ENCODE measurements at regions not wholly inside any gene's neighbourhood (a gene's known extent, or its start where the extent isn't known, plus 50 kb on each side); places are given as distances from the start of the nearest gene placed in this dataset.
"Not testable (repeated sequence)": the region's sequence is repeated elsewhere in the genome, so short reads cannot be mapped to it uniquely, and the experiment has no call there.

DNA sequence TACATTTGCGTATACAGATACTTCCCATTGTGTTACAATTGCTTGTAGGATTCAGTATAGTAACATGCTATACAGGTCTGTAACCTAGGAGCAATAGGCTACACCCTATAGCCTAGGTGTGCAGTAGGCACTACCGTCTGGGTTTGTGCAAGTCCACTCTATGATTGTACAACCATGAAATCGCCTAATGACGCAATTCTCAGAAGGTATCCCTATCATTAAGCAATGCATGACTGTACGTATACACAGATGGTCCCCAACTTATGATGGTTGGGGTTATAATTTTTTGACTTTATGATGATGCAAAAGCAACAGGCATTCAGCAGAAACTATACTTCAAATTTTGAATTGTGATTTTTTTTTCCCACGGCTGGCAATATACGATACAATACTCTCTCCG is 458.2 kb upstream of the NOX3 start:
- DNase-seq (ENCODE audit: low spot score): no peak

DNA sequence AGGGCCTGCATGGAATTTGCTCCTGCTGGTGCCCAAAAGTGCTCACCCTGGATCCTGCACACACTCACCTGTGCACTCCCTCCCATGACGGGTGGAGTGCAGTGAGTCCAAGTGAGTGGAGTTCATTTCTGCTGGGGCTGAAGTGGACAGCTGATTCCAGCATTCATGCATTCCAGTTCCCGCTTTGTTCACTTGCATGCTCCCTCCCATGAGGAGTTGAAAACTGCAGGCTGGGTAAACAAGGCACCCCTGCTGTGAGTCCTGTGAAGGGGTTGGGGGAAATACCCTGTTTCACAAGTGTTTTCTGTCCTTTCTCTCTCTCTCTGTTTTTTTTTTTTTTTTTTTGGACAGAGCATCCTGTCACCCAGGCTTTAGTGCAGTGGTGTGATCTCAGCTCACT is 454.1 kb upstream of the NOX3 start:
- DNase-seq (ENCODE audit: low spot score): no peak

DNA sequence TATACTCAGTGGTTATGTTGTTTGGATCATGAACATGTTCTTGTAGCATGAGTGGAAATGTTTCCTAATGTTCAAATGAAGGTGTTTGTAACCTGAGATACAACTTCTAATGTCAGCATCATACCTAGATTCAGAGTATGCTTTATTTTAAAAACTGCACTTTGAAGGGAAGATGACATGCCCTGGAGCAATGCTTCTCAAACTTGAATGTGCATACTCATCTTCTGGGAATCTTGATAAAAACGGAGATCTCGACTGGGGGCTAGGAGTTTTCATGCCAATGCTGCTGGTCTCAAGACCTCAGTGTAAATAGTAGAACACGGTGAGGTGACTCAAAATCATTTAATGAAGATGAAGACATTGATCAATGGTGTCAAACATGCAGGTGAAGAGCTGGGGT is 440.0 kb upstream of the NOX3 start:
- no peak for DNase-seq (ENCODE audit: low spot score)

DNA sequence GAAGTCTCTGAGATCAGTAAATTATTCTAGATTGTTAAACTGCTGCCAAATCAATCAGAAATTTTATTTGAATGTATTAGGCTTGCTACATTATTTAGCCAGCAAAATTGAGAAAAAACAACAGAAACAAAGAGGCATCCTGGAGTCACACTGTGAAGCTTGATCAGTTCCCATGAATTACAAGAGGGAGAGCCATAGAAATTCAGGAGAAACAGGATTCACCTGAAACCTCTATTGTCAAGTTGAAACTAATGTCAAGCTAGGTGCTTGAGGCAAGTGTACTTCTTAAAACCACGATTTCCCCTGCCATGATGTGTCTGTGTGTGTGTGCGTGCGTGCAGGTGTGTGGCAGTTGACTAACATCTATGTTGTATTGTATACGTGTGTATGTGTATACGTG is 439.1 kb upstream of the NOX3 start:
- no peak for DNase-seq (ENCODE audit: low spot score)

DNA sequence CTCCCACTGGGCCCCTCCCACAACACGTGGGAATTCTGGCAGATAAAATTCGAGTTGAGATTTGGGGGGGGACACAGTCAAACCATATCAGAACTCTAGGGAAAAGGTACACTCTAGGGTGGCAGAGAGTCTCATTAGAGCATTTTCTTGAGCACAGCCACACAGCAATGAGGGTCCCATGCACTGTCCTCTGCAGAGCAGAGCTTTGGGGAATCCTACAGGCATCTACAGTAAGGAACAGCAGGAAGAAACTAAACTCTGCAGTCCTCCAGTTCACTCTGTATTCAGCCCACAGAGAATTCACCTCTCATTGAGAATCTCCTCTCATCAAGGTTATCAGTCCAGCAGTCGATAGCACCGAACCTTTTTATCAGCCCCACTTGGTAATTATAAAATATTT is 438.6 kb upstream of the NOX3 start:
- DNase-seq (ENCODE audit: low spot score): no peak

DNA sequence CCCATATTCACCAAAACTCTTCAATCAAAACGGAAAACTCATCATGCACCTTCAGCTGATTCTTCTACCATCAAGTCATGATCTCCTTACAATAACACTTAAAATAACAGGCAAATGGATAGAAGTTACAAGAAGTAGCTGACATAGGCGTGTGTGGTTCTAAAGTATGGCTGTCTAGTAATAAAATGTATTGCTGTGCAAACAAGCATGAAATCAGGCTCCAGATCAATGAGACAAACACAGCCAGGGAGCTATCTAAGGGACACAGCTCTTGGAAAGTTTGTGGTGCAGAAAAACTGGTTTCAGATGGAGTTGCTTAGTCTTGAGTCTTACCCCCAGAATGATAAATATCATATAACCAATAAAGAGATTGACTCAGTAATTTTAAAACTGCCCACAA is 434.8 kb upstream of the NOX3 start:
- DNase-seq (ENCODE audit: low spot score): no peak

DNA sequence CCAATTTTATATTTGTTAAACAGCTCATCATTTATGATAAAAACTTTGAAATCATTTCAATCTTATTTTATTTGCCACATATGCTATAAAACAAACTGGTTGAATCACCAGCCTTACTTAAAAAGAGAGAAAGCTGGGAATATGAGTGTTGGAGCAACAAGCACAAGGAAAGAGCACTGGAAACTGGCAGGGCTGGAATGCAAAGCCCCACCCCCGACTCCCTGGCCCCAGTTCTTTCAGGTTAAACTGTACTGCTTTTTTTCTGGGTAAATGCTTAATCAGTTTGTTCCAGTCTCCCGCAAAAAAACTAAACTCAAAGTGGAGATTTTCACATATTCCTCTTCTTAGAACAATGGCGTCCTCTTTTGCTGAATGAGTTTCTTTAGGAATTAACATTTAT is 433.8 kb upstream of the NOX3 start:
- no peak for DNase-seq (ENCODE audit: low spot score)

DNA sequence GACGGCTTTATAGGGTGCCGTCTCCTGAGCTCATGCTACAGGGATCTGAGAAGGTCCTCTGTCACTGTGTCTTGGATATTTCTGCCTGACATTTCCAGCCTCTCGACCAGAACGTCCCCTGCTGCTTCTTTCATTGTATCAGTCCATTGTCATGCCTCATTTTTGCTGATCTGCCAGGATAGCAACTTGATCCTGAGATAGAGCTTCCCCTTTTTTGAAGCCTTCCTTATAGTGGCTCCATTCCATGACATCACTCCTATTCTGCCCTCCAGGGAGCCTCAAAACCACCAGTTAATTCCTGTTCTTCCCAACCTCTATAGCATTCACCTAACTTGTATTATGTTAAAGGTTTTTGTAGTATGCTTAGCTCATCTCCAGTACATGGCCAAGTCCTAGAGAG is 431.8 kb upstream of the NOX3 start:
- DNase-seq (ENCODE audit: low spot score): no peak

DNA sequence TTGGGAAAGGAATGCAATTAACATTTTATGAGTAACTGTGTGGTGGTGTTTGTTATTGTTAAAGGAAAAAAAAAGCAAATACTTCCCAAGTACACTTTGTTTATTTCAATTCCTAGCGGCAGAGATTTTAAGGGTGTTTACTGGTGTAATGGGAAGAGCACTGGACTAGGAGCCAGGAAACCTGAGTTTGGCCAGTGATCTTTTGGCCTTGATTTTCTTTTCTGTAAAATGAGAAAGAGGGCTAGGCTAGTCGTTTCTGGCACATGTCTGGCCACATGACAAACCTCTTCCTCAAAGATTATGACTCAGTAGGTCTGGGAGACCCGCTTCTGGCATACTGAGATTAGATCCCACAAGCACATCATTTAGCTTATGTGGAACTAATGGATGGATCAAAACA is 428.1 kb upstream of the NOX3 start:
- no peak for DNase-seq (ENCODE audit: low spot score)

DNA sequence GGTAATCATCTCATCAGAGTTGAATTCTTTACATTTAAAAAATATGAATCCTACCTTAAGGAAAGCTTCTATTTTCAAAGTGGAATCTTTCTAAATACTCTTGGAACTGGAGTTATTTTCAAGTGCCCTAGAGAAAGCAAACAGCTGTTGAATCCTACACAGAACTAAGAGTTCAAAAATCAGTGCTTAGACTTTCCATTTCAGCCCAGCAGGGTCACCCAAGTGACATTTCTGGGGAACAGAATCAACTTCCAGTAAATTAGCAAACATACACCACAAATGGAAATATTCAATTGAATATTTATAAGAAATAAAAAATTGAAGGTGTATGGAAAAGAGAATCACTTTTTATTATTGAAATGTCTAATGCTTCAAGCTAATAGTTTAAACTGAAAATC is 427.7 kb upstream of the NOX3 start:
- DNase-seq (ENCODE audit: low spot score): no peak

DNA sequence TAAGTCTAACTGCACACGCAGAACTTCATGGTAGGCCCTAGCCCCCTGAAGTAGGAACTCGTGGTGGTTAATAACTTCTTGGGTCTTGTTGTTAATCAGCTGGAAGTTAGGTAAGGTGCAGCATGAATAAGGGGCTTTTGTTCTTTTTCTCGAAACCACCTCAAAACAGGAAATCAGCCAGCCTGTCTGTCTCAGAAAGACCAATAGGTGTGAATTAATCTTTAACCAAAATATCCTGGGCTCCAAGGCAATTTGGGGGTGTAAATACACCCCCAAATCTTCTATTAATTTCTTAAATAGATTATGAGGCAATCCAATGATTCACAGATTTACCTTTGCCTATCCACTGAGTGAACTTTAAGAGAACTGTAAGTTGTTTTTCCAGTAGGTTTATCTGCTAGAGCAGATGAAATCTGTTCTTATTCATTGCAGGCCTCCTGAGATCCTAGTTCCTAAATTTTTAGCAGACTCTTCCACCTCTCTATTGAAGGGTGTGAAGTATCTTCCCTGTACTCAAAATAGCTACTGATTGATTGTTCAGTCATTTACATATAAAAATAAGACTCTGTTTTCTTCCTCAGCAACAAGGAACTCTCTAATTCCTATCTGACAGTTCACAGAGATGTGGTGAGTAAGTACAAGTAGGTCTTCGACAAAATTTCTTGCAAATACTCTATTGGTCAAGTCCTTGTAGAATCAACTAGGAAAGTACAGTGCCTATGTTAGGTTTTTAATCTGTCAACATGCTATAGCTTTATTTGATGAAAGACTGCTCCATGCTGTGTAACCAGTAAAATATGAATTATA is 427.1 kb upstream of the NOX3 start:
- DNase-seq (ENCODE audit: low spot score): no peak

DNA sequence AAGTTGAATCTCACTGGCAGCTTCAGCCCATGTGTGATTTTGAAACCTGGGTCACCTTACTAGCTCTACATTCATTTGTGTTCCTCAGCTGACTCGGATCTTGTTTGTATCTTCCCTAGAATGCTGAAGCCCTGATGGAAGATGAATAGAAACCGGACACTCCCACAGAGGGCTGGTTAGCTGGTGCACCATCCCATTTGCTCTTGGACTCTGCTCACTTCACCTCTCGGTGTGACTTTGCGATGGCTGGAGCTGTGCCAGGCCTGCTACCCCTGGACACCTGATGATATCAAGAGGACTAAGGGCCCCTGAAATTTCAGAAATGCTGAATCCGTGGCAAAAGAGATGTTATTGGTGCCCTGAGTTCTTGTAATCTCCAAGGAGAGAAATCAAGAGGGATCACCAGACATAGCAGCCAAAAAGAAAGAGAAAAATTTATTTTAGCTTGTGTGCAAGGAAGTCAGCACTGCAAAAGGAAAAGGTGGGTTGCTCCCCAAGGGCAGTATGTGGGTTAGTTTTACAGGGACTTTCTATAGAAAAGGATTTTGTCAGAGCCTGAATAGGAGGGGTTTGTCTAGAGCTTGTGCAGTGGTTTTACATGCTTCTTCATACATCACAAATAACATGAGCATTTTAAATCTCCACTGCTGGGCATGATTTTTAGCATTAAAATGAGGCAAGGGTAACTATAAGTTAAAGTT is 426.3 kb upstream of the NOX3 start:
- no peak for DNase-seq (ENCODE audit: low spot score)

DNA sequence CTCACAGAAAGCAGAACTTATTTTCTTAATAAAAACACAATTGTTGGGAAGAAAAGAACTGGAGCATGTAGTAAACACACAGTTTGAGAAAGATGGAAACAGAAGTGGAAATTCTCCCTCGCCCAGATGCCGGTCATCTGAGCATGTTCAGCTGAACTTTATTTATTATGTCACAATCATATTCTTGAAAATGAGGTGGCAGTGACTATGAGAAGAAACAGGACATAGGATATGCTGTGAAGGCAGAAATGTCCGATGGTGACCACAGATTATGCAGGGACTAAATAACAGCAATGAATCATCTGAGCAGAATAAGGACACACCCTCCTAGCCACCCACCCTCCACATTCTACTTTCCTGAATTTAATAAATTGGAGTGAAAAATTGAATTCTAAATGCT is 425.3 kb upstream of the NOX3 start:
- no peak for DNase-seq (ENCODE audit: low spot score)

DNA sequence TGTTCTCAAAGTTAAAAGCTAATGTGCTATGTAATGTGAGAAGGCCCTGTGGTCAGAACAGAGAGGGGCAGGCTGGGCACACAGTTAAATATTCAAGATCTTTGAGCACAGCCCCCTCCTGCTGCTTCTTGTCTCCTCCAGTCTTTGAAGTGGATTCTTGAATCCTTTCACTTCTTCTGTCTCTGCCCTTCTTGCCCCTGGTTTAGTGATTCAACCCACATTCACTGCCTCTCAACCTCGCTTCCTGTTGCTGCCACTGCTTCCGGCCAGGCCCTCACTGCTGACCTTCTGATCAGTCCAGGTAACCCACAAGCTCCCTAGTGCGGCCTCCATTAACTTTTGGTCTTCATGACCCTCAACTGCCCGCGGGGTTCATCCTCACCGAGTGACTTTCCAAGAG is 417.3 kb upstream of the NOX3 start:
- no peak for DNase-seq (ENCODE audit: low spot score)

DNA sequence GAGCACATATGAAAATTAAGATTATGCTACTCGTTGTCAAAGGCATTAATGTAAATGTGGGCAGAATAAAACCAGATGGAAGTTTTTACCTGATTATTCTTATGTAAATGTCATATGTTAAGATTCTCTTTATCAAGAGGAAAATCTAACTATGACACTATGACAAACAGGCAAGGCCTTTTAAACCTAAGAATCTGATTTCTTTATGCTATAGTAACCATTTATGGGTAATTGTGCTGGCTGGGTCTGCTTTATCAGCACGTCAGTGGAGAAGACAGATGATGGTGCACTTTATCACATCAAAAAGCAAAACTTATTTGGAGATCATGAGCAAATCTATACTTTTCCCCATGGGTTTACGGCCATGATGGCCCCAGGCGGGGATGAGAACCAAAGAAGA is 412.0 kb upstream of the NOX3 start:
- DNase-seq (ENCODE audit: low spot score): no peak

DNA sequence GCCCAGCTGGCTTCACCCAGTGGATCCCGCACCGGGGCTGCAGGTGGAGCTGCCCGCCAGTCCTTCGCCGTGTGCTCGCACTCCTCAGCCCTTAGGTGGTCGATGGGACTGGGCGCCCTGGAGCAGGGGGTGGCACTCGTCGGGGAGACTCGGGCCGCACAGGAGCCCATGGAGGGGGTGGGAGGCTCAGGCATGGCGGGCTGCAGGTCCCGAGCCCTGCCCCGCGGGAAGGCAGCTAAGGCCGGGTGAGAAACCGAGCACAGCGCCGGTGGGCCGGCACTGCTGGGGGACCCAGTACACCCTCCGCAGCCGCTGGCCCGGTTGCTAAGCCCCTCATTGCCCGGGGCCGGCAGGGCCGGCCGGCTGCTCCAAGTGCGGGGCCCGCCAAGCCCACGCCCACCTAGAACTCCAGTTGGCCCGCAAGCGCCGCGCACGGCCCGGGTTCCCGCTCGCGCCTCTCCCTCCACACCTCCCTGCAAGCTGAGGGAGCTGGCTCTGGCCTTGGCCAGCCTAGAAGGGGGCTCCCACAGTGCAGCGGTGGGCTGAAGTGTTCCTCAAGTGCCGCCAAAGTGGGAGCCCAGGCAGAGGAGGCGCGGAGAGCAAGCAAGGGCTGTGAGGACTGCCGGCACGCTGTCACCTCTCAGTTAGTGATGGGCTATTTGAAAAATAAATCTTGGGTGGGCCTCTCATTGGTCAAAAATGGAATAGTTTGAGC is 411.2 kb upstream of the NOX3 start:
- not testable (repeated sequence) for DNase-seq (ENCODE audit: low spot score)

DNA sequence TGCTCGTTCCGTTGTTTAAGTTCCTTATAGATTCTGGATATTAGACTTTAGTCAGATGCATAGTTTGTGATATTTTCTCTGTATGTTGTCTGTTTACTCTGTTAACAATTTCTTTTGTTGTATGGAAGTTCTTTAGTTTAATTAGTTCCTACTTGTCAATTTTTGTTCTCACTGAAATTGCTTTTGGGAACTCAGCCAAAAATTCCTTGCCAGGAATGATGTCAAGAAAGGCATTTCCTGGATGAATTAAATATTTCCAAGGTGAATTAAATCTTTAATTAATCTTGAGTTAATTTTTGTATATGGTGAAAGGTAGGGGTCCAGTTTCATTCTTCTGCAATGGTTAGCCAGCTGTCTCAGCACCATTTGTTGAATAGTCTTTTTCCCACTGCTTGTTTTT is 406.2 kb upstream of the NOX3 start:
- no peak for DNase-seq (ENCODE audit: low spot score)

DNA sequence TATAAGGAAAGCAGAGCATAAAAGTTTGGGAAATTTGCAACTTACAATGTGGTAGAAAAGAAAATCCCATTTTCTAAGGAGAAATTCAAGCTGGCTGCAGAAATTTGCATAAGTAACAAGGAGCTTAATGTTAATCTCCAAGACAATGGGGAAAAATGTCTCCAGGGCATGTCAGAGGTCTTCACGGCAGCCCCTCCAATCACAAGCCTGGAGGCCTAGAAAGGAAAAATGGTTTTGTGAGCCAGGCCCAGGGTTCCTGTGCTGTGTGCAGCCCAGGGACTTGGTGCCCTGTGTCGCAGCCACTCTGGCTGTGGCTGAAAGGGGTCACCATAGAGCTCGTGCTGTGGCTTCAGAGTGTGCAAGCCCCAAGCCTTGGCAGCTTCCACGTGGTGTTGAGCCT is 403.3 kb upstream of the NOX3 start:
- not testable (repeated sequence) for DNase-seq (ENCODE audit: low spot score)

DNA sequence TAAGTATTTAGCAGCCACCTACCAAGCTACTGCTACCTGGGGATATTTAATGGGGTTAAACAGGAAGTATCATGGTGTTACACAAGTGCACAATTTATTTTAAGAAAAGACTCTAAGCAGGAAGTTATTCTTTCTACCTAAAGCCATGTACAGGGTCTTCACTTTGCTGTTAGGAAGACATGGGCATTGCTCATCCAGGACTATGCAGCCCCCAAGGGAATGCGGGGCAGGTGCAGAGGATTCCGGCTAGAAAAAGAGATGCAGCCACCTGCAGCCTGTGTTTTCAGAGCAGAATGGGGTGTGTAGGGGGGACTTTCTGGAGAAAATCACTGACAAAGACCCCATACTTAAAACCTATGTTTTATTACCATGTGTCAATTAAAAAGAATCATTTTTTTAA is 399.1 kb upstream of the NOX3 start:
- no peak for DNase-seq (ENCODE audit: low spot score)

DNA sequence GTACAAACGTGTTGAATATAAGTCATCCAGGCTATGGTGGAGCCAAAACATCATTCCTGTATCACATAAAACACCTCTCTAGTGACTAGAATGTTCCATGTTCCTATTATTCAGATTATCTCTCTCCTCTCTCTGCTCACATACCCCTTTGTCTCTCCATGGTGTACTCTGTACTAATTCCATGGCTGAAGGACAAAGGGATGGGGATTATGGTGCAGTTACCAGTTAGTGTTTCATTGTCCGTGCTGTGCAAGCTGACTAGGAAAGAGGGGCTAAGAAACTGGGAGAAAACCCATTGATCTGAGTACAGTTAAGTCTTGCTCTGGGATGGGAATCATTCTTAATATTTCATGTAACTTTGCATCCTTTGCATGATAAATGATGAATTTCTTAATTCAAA is 397.4 kb upstream of the NOX3 start:
- DNase-seq (ENCODE audit: low spot score): no peak

DNA sequence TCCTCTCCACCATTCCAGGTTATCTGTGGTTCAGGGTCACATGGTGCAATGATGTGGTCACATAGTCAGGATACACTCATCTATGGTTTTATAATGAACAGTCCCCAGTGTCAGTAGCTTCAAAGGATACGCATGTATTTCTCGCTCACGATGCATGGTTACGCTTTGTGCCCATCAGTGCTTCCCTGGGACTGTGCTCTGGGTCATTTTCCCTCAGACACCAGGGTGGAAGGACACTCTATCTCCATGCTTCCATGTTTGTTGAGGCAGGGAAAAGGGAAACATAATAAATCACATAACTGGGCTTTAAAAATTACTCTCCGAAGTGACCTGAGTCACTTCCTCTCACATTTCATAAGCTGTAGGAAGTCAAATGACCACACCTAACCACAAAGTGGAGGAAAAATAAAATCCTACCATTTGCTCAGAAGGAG is 394.8 kb upstream of the NOX3 start:
- no peak for DNase-seq (ENCODE audit: low spot score)

DNA sequence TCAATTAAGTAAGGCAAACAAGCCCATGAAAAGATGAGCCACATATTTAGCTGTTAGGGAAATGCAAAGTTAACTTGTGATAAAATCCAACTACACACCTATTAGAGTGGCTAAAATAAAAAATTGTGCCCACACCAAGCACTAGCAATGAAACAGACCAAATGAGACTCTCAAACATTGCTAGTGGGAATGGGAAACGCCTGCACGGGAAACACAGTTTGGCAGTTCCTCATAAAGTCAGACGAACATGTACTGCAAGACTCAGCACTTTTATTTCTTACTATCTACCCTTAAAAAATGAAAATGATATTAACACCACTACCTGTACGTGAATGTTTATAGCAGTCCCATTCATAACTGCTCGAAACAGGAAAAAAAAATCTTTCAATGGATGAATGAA is 392.1 kb upstream of the NOX3 start:
- no peak for DNase-seq (ENCODE audit: low spot score)

DNA sequence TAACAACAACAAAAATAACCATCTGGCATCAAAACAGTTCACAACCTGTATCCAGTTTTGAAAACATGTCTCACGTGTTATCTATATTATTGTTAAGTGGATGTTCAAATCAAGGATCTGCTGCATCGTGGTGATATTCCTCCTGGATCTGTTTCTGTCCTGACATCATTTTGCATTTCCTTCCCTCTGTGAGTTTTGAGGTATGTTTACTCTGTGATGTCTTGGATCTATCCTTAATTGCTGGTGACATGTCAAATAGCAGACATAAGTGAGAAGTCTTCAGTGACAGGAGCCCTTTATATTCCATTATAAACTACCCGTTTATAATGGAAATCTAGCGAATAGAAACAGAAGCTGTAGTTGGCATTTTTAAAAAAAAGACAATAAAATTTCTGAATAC is 381.8 kb upstream of the NOX3 start:
- no peak for DNase-seq (ENCODE audit: low spot score)
